HG02623 (cell line): ENCODE measurements at regions not wholly inside any gene's neighbourhood (a gene's known extent, or its start where the extent isn't known, plus 50 kb on each side); places are given as distances from the start of the nearest gene placed in this dataset.
"Not testable (repeated sequence)": the region's sequence is repeated elsewhere in the genome, so short reads cannot be mapped to it uniquely, and the experiment has no call there.

Experiments used
- ATAC-seq: cut with Tn5 transposase; IDR thresholded peaks from one replicate; pipeline ENCODE4 v1.9.1; 2021; ENCODE audit warnings: moderate library complexity; ENCODE audit not compliant: unreplicated experiment

DNA sequence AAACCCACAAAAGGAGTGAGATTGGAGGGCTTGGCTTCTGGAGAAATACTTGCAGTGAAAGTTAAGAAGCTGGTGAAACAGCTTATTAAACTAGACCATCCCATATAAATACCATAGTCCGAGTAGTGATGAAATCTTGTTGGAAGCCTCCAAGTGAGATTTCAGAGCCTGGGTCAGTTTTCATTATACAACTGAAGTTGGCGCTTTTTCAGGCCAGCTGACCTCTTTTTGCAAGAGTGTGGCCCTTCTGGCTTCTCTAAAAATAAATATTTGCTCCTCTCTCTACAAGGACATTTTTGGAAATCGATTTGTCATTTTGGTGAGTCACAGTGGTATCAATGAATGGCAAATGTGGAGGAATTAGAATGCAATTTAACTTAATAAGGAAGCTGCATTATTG, 51.2 kb upstream of the THRB start:
- ATAC-seq: no peak

- ATAC-seq: no peak
Measured at GRCh38 chr3:24548278-24548677, 53.6 kb upstream of the THRB start.

- ATAC-seq: no peak
Measured at GRCh38 chr3:24550588-24550987, 55.9 kb upstream of the THRB start.

- ATAC-seq: no peak
Measured at GRCh38 chr3:24551626-24552025, 57.0 kb upstream of the THRB start.

- ATAC-seq: peak; percentile 82
Measured at GRCh38 chr3:24562895-24563294, 68.2 kb upstream of the THRB start.

- ATAC-seq: no peak
Measured at GRCh38 chr3:24565053-24565452, 70.4 kb upstream of the THRB start.

DNA sequence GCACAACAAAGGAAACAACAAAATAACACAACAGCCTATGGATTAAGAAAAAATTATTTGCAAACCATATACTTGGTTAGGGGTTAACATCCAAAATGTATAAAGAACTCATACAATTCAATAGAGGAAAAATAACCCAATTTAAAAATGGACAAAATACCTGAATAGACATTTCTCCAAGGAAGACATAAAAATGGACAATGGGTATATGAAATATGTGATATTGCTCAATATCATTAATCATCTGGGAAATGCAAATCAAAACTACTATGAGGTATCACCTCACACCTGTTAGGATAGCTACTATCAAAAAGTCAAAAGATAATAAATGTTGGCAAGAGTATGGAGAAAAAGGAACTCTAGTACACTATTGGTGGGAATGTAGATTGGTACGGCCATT, 71.0 kb upstream of the THRB start:
- ATAC-seq: no peak

GRCh38 chr3:24566927-24567326, 72.3 kb upstream of the THRB start:
- no peak for ATAC-seq

DNA sequence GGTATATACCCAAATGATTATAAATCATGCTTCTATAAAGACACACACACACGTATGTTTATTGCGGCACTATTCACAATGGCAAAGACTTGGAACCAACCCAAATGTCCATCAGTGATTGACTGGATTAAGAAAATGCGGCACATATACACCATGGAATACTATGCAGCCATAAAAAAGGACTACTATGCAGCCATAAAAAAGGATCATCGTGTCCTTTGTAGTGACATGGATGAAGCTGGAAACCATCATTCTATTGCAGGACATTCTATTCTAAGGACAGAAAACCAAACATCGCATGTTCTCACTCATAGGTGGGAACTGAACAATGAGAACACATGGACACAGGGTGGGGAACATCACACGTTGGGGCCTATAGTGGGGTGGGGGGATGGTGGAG, 77.8 kb upstream of the THRB start:
- not testable (repeated sequence) for ATAC-seq

GRCh38 chr3:24573576-24573975, 78.9 kb upstream of the THRB start:
- no peak for ATAC-seq

DNA sequence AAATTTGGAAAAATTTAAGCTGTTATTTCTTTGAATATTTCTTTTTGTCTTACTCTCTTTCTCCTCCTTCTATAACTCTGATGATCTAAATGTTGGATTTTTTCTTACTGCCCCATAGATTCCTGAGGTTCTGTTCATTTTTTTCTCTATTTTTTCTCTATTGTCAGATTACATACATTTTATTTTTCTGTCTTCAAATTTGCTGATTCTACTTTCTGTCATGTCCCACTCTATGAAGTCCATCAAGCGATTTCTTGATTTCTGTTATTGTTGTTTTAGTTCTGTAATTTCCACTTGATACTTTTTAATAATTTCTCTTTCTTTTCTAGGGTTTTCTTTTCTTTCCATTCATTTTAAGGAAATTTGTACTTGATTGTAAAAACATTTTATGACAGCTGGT, 83.7 kb upstream of the THRB start:
- ATAC-seq: no peak

DNA sequence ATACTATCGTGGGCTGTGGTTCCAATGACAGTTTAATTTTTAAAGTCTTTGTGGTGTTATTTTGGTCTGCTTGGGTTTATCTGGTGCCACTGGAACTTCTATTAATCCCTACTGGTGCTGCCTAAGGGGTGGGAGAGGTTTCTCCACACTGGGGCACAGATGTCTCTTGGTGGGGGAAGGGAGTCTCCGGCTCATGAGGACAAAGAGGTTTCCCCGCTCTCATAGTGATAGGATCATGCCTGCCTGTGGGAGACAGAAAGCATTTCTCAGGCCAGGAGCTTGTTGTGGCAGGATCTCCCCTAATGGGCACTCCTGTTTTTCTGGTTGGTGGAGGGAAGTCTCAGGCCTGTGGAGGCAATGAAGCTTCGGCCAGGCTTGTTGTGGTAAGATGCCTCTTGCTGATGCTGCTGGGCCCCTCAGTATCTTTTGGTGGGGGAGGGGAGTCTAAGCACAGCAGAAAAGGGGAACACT, 84.3 kb upstream of the THRB start:
- ATAC-seq: no peak

DNA sequence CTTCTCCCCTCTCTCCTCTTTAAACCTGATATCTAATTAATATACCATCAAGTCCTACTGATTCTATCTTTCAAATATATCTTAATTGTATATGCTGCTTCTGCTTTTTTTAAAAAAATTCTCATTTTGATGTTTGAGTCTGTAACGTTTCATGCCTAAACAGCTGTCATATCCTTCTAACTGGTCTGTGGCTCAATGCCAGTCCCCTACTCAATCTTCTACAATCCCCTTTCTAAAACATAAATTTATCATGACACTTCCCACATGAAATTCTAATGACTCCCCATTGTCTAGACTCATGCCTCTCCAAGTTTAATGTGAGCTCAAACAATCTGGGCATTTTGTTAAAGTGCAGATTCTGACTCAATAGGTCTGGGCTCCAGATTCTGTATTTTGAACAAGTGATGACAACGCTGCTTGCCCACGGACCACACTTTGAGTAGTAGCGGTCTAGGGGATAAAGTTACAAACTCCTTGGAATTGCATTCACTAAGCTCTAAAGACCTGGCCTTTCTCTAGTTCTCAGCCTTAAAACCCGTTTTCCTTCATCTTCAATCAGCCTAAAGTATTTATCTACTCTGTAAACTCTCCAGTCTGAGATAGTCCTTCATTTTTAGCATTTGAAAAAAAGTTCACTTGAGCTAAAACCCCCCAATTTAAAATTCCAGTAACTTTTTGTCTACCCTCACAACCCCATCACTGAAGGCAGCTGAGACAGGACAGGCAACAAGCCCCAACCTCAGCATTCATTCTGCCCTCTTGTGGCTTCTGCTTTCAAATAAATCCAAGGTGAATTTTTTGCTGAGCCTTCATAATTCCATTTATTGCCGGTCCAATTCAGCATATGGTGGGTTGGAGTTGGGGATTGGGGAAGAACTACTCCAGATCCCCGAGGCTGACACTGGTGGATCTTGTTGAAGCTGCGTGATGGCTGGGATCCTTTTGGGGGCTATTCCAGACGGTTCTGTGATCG, 88.1 kb upstream of the THRB start:
- ATAC-seq: no peak

DNA sequence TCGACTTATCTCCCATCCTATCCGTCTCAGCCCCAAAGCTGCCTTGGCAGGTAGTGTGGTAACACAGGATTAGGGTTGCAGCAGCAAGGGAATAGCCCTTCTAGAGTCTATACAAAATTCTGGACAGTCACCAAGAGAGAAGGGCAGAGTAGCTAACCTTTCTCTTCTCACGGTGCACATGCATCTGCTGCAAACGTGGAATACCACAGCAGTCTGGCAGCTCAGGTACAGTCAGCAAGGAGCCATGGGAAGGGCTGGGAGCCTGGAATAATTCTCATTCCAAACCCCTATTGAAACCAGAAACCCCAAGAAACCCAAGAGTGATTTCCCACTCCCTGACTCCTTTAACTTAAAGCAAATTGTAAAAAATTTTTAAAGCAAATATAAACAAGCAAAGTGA, 92.3 kb upstream of the THRB start:
- ATAC-seq: no peak

- no peak for ATAC-seq
Measured at GRCh38 chr3:24588629-24589512, 94.2 kb upstream of the THRB start.

DNA sequence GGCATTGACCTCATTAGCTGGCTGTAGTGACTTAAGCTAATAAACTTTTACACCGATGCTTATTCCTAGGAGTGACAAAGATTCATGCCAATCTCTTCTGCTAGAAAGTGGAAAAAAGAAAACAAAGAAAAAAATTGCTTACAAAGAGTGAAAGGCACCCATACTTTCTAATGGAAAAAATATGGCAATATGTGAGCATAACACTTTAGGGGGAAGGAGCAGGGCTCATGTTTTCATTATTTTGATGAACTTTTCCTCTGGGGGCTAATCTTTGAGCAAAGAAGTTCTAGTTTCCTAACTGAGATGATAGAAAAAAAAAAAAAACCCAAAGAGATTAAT, 94.8 kb upstream of the THRB start:
- no peak for ATAC-seq

GRCh38 chr3:24589931-24590880, 95.6 kb upstream of the THRB start:
- ATAC-seq: no peak

- ATAC-seq: no peak
Measured at GRCh38 chr3:24591191-24591590, 96.5 kb upstream of the THRB start.

DNA sequence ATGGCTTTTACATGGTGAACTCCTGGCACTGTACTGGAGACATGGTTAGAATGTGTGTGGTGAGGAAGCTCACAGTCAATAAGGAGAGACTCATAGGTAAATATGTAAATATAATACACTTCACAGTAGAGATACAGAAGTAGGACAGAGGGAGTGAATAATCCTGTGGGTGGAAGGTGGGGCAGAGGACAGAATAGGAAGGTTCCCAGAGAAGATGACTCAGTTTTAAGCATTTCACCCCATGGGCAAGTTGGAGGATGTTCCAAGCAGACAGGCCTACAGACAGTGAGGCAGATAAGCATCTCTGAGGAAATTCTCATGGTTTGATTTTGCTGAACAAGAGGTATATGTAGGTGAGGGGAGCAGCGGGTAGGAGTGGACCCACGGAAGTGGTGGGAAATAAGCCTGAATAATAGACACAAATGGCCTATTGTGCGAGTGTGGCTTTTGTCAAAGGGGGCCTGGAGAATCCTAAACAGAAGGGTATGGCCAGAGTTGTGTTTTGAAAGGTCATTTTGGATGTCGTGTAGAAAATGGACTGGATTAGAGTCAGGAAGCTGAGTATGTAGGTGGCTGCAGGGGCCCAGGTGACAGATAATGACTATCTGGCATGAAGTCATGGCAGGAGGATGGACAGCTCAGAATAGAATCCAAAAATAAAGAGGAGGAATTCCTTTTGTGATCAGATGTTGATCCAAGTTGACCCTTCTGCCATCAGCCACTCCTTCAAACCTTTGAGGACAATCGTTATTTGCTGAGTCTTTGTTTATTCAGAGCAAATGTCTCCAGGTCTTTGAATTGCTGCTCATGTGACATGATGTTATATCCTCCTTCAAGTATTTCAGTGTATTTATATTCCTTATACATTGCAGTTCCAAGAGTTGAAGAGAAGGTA, 97.3 kb upstream of the THRB start:
- no peak for ATAC-seq

DNA sequence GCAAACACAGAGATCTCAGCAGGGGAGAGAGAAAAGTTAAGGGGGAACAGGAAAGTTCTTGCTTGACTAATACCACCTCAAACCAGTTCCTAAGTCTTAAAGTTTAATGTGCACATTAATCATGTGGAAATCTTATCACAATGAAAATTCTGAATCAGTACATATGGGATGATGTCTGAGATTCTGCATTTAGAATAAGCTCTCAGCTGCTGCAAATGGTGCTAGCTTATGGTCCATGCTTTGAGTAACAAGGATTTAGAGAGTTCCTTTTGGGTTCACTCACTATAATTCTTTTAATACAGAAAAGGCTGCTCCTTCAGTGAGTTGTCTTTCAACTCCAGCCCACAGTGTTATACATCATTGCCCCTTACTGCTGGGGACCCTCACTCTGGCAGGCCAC, 99.5 kb upstream of the THRB start:
- ATAC-seq: no peak
